IMR-90 (cell line): ENCODE measurements at regions not wholly inside any gene's neighbourhood (a gene's known extent, or its start where the extent isn't known, plus 50 kb on each side); places are given as distances from the start of the nearest gene placed in this dataset.

Experiments
- ATAC-seq: fragments of 200-7000 bp; cut with Tn5 transposase; 2 replicates; pipeline ENCODE4 v1.9.1; 2020; ENCODE audit warnings: low read depth, mild to moderate bottlenecking, moderate library complexity
- BruUV-seq: library from RNA; stranded (reverse); fragments of 400-500 nt; replicated peaks from 2 replicates; lab custom pipeline; 2021; lab: Mats Ljungman, UMichigan
- CTCF ChIA-PET: fragments of 300-600 bp; formaldehyde crosslinking; extraction: SDS; loops from one replicate; lab custom pipeline; 2021; ENCODE audit warnings: antibody characterized with exemption; lab: Yijun Ruan, JAX
- POLR2A ChIA-PET: fragments of 300-600 bp; sonication (Branson Sonifier 250); formaldehyde crosslinking; loops from one replicate; lab custom pipeline; 2022; ENCODE audit warnings: antibody characterized with exemption; ENCODE audit not compliant: unreplicated experiment; lab: Charles Lee
- DNase-seq: peaks from one replicate; pipeline ENCODE4 v3.0.0; 2013
- H2AFZ ChIP-seq: replicated peaks from 2 replicates; pipeline ENCODE3; 2013; ENCODE audit warnings: low read length, mild to moderate bottlenecking; ENCODE audit not compliant: poor library complexity
- H2AK5ac ChIP-seq: 2 replicates; pipeline ENCODE4 v1.6.1; 2013; ENCODE audit warnings: low read depth, low read length, inconsistent platforms
- H2AK9ac ChIP-seq: replicated peaks from 2 replicates; pipeline ENCODE3; 2013; ENCODE audit warnings: mild to moderate bottlenecking, low read depth, low read length, moderate library complexity; ENCODE audit not compliant: poor library complexity
- H2BK120ac ChIP-seq: 2 replicates; pipeline ENCODE4 v1.6.1; 2013; ENCODE audit warnings: low read depth, low read length, inconsistent platforms
- H2BK15ac ChIP-seq: 3 replicates; pipeline ENCODE4 v1.6.1; 2013; ENCODE audit warnings: low read depth, low read length, inconsistent platforms
- H2BK20ac ChIP-seq: 2 replicates; pipeline ENCODE4 v1.6.1; 2013; ENCODE audit warnings: low read depth, mild to moderate bottlenecking, inconsistent platforms, low read length, moderate library complexity
- H2BK5ac ChIP-seq: 2 replicates; pipeline ENCODE4 v1.6.1; 2013; ENCODE audit warnings: mild to moderate bottlenecking, low read depth, low read length, inconsistent platforms; ENCODE audit not compliant: poor library complexity, severe bottlenecking
- H3K14ac ChIP-seq: replicated peaks from 2 replicates; pipeline ENCODE4 v1.6.1; 2013; ENCODE audit warnings: low read depth, low read length, inconsistent platforms
- H3K18ac ChIP-seq: 2 replicates; pipeline ENCODE4 v1.6.1; 2013; ENCODE audit warnings: low read depth, low read length, control low read depth
- H3K23ac ChIP-seq: 2 replicates; pipeline ENCODE4 v1.6.1; 2013; ENCODE audit warnings: low read depth, low read length, inconsistent platforms
- H3K27ac ChIP-seq: 2 replicates; pipeline ENCODE4 v1.5.1; 2013; ENCODE audit warnings: mild to moderate bottlenecking, control low read depth, low read length; ENCODE audit not compliant: insufficient read depth
- H3K27me3 ChIP-seq: 2 replicates; pipeline ENCODE4 v1.6.1; 2013; ENCODE audit warnings: low read length; ENCODE audit not compliant: control insufficient read depth, insufficient read depth
- H3K36me3 ChIP-seq: 2 replicates; pipeline ENCODE4 v1.6.1; 2013; ENCODE audit warnings: low read length, mixed read lengths; ENCODE audit not compliant: control insufficient read depth, insufficient read depth
- H3K4ac ChIP-seq: 2 replicates; pipeline ENCODE4 v1.6.1; 2013; ENCODE audit warnings: low read depth, low read length, inconsistent platforms
- H3K4me1 ChIP-seq: 2 replicates; pipeline ENCODE4 v1.6.1; 2013; ENCODE audit warnings: low read length, mixed read lengths; ENCODE audit not compliant: control insufficient read depth, insufficient read depth
- H3K4me2 ChIP-seq: 2 replicates; pipeline ENCODE4 v1.6.1; 2013; ENCODE audit warnings: low read depth, mild to moderate bottlenecking, control low read depth, low read length, moderate library complexity
- H3K4me3 ChIP-seq: 2 replicates; pipeline ENCODE4 v1.5.1; 2013; ENCODE audit warnings: low read depth, mild to moderate bottlenecking, control low read depth, low read length, moderate library complexity; ENCODE audit not compliant: insufficient read depth
- H3K56ac ChIP-seq: 2 replicates; pipeline ENCODE4 v1.6.1; 2013; ENCODE audit warnings: low read length, inconsistent platforms; ENCODE audit not compliant: insufficient read depth; ENCODE audit errors: extremely low read depth
- H3K79me1 ChIP-seq, 2 experiments: 2 replicates each; pipeline ENCODE4 v1.6.1; 2013; ENCODE audit warnings: low read length in 2 of 2, inconsistent platforms in 1 of 2, low read depth in 1 of 2
- H3K9ac ChIP-seq: 2 replicates; pipeline ENCODE4 v1.6.1; 2013; ENCODE audit warnings: low read depth, low read length, control low read depth
- H3K9me1 ChIP-seq: 2 replicates; pipeline ENCODE4 v1.6.1; 2013; ENCODE audit warnings: low read length, inconsistent platforms; ENCODE audit not compliant: insufficient read depth
- H3K9me3 ChIP-seq: 2 replicates; pipeline ENCODE4 v1.6.1; 2013; ENCODE audit warnings: low read length; ENCODE audit not compliant: control insufficient read depth, insufficient read depth
- H4K20me1 ChIP-seq: 2 replicates; pipeline ENCODE4 v1.6.1; 2013; ENCODE audit warnings: low read length, inconsistent platforms; ENCODE audit not compliant: insufficient read depth
- H4K5ac ChIP-seq: 2 replicates; pipeline ENCODE4 v1.6.1; 2013; ENCODE audit warnings: mild to moderate bottlenecking, low read depth, low read length, control low read depth
- H4K8ac ChIP-seq, 2 experiments: 2 replicates each; pipeline ENCODE4 v1.6.1; 2013; ENCODE audit warnings: low read depth in 2 of 2, low read length in 2 of 2, control low read depth in 1 of 2, inconsistent platforms in 1 of 2
- H4K91ac ChIP-seq: 2 replicates; pipeline ENCODE4 v1.6.1; 2013; ENCODE audit warnings: low read depth, low read length, inconsistent platforms; ENCODE audit not compliant: insufficient read depth
- BHLHE40 ChIP-seq: fragments of 150-350 bp; IDR thresholded peaks from 2 replicates; pipeline ENCODE4 v1.6.1; 2016; ENCODE audit warnings: mild to moderate bottlenecking, low read depth, low read length
- CEBPB ChIP-seq: IDR thresholded peaks from 2 replicates; pipeline ENCODE4 v1.6.1; 2012; ENCODE audit warnings: low read depth, low read length, improper control_type of control experiment
- CHD1 ChIP-seq: IDR thresholded peaks from 2 replicates; pipeline ENCODE4 v1.6.1; 2012; ENCODE audit warnings: low read depth, low read length, improper control_type of control experiment
- CTCF ChIP-seq: conservative IDR thresholded peaks from 2 replicates; pipeline ENCODE4 v1.5.1; 2012; ENCODE audit warnings: mild to moderate bottlenecking, low read depth, low read length, improper control_type of control experiment
- ELK1 ChIP-seq: fragments of 150-350 bp; IDR thresholded peaks from 2 replicates; pipeline ENCODE4 v1.6.1; 2016; ENCODE audit warnings: low read depth, mild to moderate bottlenecking, low read length, moderate library complexity, borderline replicate concordance
- FOS ChIP-seq: fragments of 150-350 bp; IDR thresholded peaks from 2 replicates; pipeline ENCODE4 v1.6.1; 2016; ENCODE audit warnings: low read depth, low read length
- MAFK ChIP-seq: IDR thresholded peaks from 2 replicates; pipeline ENCODE4 v1.6.1; 2012; ENCODE audit warnings: low read depth, low read length, improper control_type of control experiment
- MXI1 ChIP-seq: IDR thresholded peaks from 2 replicates; pipeline ENCODE4 v1.6.1; 2012; ENCODE audit warnings: low read depth, mild to moderate bottlenecking, low read length, moderate library complexity, borderline replicate concordance
- POLR2A ChIP-seq: IDR thresholded peaks from 2 replicates; pipeline ENCODE4 v1.6.1; 2012; ENCODE audit warnings: mild to moderate bottlenecking, low read depth, low read length
- RAD21 ChIP-seq: IDR thresholded peaks from 2 replicates; pipeline ENCODE4 v1.6.1; 2012; ENCODE audit warnings: low read length, improper control_type of control experiment
- RCOR1 ChIP-seq: IDR thresholded peaks from 2 replicates; pipeline ENCODE4 v1.6.1; 2012; ENCODE audit warnings: mild to moderate bottlenecking, low read length, improper control_type of control experiment; ENCODE audit not compliant: insufficient replicate concordance
- SMC3 ChIP-seq: fragments of 150-350 bp; IDR thresholded peaks from 2 replicates; pipeline ENCODE4 v1.6.1; 2016; ENCODE audit warnings: low read depth, mild to moderate bottlenecking, antibody characterized with exemption, low read length, moderate library complexity
- WGBS, 2 experiments: methylation state at CpG; one replicate each; pipeline versions ENCODE4 v1.1.5 to v1.1.7; 2013; ENCODE audit warnings: missing lambda C conversion rate in 2 of 2; ENCODE audit not compliant: insufficient read length in 1 of 2; ENCODE audit errors: extremely low coverage in 2 of 2; 5-methylcytosine and 5-hydroxymethylcytosine counted together
- dilution Hi-C: fragments of 300-500 bp; cut with HindIII; formaldehyde crosslinking; loops from one replicate; pipeline ENCODE4 v1.14.3; 2018; ENCODE audit warnings: low sequenced_read_pairs; ENCODE audit not compliant: unreplicated experiment
- in situ Hi-C: fragments of 300-500 bp; cut with MboI; formaldehyde crosslinking; loops from 3 replicates; pipeline ENCODE4 v1.14.3; 2019; ENCODE audit warnings: low sequenced_read_pairs, inconsistent platforms, mixed read lengths
- intact Hi-C: fragments of 100-400 bp; cut with micrococcal nuclease; formaldehyde crosslinking; loops from 2 replicates; pipeline ENCODE4 v1.10.0; 2022

GRCh38 chr2:8015848-8016600, 665.8 kb upstream of the ID2 start:
- POLR2A ChIA-PET: no interaction called here

More at GRCh38 chr2:8015848-8016600, 665.8 kb upstream of the ID2 start:
- Histone ChIP-seq H3K79me1 (no peaks in the 10 kb centered on the region), H3K4ac (no peak overlapping the region), H4K8ac (no peak overlapping the region), H3K4me3 (no peak overlapping the region), H3K27ac (no peak overlapping the region), H3K4me1 (no peaks in the 10 kb centered on the region), H3K9me3 (no peaks in the 10 kb centered on the region), H3K36me3 (no peaks in the 10 kb centered on the region), H2BK20ac (no peak overlapping the region), H3K18ac (no peak overlapping the region), H4K20me1 (no peaks in the 10 kb centered on the region), H3K56ac (no peak overlapping the region), H2BK5ac (no peak overlapping the region), H2AK5ac (no peak overlapping the region), H3K4me2 (no peak overlapping the region), H2AFZ (no peak overlapping the region), H2AK9ac (no peak overlapping the region), H2BK15ac (no peak overlapping the region), H3K14ac (no peak overlapping the region), H3K9ac (no peak overlapping the region), H3K9me1 (no peaks in the 10 kb centered on the region), H3K23ac (no peak overlapping the region), H4K91ac (no peak overlapping the region), H3K27me3 (no peaks in the 10 kb centered on the region), H4K5ac (no peak overlapping the region), H2BK120ac (no peak overlapping the region)
- TF ChIP-seq CHD1 (no peak), SMC3 (no peak), BHLHE40 (no peak), ELK1 (no peak), RAD21 (no peak), MAFK (no peak; the same call in 1 of the 2 replicates), RCOR1 (no peak), MXI1 (no peak), CTCF (no peak), CEBPB (no peak), POLR2A (no peak), FOS (no peak)
- dilution Hi-C loops (no loop called here), intact Hi-C loops (no loop called here), in situ Hi-C loops (no loop called here)
- 58% methylated on average over 2 of the region's 7 CpGs; no CpG with 5 or more reads in 1 of the 2 experiments for WGBS, 2 experiments
- ATAC-seq (no peak), DNase-seq (no peak)
- CTCF ChIA-PET: interaction anchor here (1.2 kb wide), 1 partner anchor 16 kb away, joined by 3 read pairs; no protein-coding TSS in a partner anchor
- BruUV-seq: no TSS peak
